Pancreas (tissue), 10 donors: ENCODE measurements at regions not wholly inside any gene's neighbourhood (a gene's known extent, or its start where the extent isn't known, plus 50 kb on each side); places are given as distances from the start of the nearest gene placed in this dataset.
"Not testable (repeated sequence)": the region's sequence is repeated elsewhere in the genome, so short reads cannot be mapped to it uniquely, and the experiment has no call there.

ENCODE experiments used
- ATAC-seq, 4 donors: fragments of 200-7000 bp; cut with Tn5 transposase; one replicate each; pipeline versions ENCODE4 v1.8.0 to v1.9.1; 2020; ENCODE audit warnings: mild to moderate bottlenecking in 4 of 4, moderate library complexity in 4 of 4
- DNase-seq, 6 donors: peaks; one replicate each; pipeline ENCODE4 v3.0.0-alpha.2; 2020
- FAIRE-seq: peaks from 2 replicates; lab custom pipeline; 2012; peaks lifted over from hg19 to GRCh38; lab: Jason Lieb, UNC
- H3K27ac ChIP-seq, 4 donors: fragments of 200-600 bp; sonication (generic); 1 replicate in 3 of 4; 2 replicates in 1 of 4; pipeline versions ENCODE4 v1.5.0 to v1.8.0; 2020
- H3K27me3 ChIP-seq, 4 donors: fragments of 200-600 bp; one replicate each; pipeline ENCODE4 v1.8.0; 2021
- H3K36me3 ChIP-seq, 3 donors: fragments of 200-600 bp; sonication (generic) in 1 of 3; one replicate each; pipeline versions ENCODE4 v1.5.0 to v1.8.0; 2020 to 2021
- H3K4me1 ChIP-seq, 3 donors: fragments of 200-600 bp; one replicate each; pipeline ENCODE4 v1.8.0; 2021
- H3K4me3 ChIP-seq, 4 donors: fragments of 200-600 bp; sonication (generic) in 2 of 4; one replicate each; pipeline versions ENCODE4 v1.5.0 to v1.8.0; 2020 to 2021
- H3K9me3 ChIP-seq, 4 donors: fragments of 200-600 bp; one replicate each; pipeline ENCODE4 v1.8.0; 2021
- CTCF ChIP-seq, 4 donors: fragments of 200-600 bp; sonication (generic) in 3 of 4; IDR thresholded peaks; one replicate each; pipeline versions ENCODE4 v1.5.0 to v1.8.0; 2021; ENCODE audit warnings: antibody characterized with exemption in 4 of 4
- WGBS, 2 donors: extraction: QIAGEN DNeasy Blood & Tissue Kit; methylation state at CpG; one replicate each; pipeline ENCODE4 v1.1.7; 2013; 5-methylcytosine and 5-hydroxymethylcytosine counted together
- intact Hi-C, 3 donors: fragments of 100-400 bp; cut with DNase I; formaldehyde crosslinking; loops; one replicate each; pipeline versions ENCODE4 v1.11.1 to v1.14.2; 2022
- donor health status: healthy with polysubstance abuse.
- donor health status: DM: no; HTN: no; CAD: no; lungs with moderate emphysema.
- donor health status: DM: no; HTN: no; CAD: no.
- donor health status: control.
- donor health status: control.
- donor health status: Bipolar disorder and iron deficiency.
- donor health status: DM: yes; HTN: yes; CAD: no.
- donor health status: DM: no; HTN: no; CAD: no.
- donor health status: DM: no; HTN: no; CAD: no.
- donor health status: DM: yes; HTN: yes; CAD: no.

GRCh38 chr11:71723991-71724390 lies 109.0 kb upstream of the DEFB108B start:
- H3K9me3 ChIP-seq, H3K4me3 ChIP-seq, H3K27ac ChIP-seq, H3K36me3 ChIP-seq, FAIRE-seq, H3K4me1 ChIP-seq, DNase-seq, H3K27me3 ChIP-seq, intact Hi-C loops, ATAC-seq: not testable (repeated sequence)
- 42 to 57% methylated on average over 5 of the region's 5 CpGs for WGBS, 2 donors

GRCh38 chr11:71730748-71731147 lies 102.3 kb upstream of the DEFB108B start:
- H3K9me3 ChIP-seq, H3K36me3 ChIP-seq, H3K4me3 ChIP-seq, H3K4me1 ChIP-seq, ATAC-seq, H3K27ac ChIP-seq, intact Hi-C loops, FAIRE-seq, H3K27me3 ChIP-seq, DNase-seq: not testable (repeated sequence)
- 80 to 93% methylated on average over 7 to 8 of the region's 8 CpGs for WGBS, 2 donors

GRCh38 chr11:71734368-71734767 lies 98.6 kb upstream of the DEFB108B start:
- H3K4me3 ChIP-seq, H3K4me1 ChIP-seq, FAIRE-seq, intact Hi-C loops, H3K27ac ChIP-seq, H3K36me3 ChIP-seq, ATAC-seq, H3K27me3 ChIP-seq, H3K9me3 ChIP-seq, DNase-seq: not testable (repeated sequence)
- 0 to 10% methylated on average over 1 to 2 of the region's 3 CpGs for WGBS, 2 donors

GRCh38 chr11:71738317-71738716 lies 94.7 kb upstream of the DEFB108B start:
- FAIRE-seq, H3K36me3 ChIP-seq, H3K27me3 ChIP-seq, H3K9me3 ChIP-seq, DNase-seq, H3K4me1 ChIP-seq, H3K27ac ChIP-seq, ATAC-seq, intact Hi-C loops, H3K4me3 ChIP-seq: not testable (repeated sequence)
- 73 to 82% methylated on average over 4 of the region's 4 CpGs for WGBS, 2 donors

GRCh38 chr11:71743385-71743784 lies 89.6 kb upstream of the DEFB108B start:
- H3K27me3 ChIP-seq, DNase-seq, ATAC-seq, H3K36me3 ChIP-seq, H3K27ac ChIP-seq, H3K4me3 ChIP-seq, FAIRE-seq, H3K4me1 ChIP-seq, H3K9me3 ChIP-seq, intact Hi-C loops: not testable (repeated sequence)
- WGBS, 2 donors, result 70 to 72% methylated on average over 11 of the region's 11 CpGs

- WGBS, 2 donors, result 18 to 21% methylated on average over 11 of the region's 11 CpGs
- intact Hi-C loops, ATAC-seq, H3K4me1 ChIP-seq, H3K36me3 ChIP-seq, H3K9me3 ChIP-seq, H3K27me3 ChIP-seq, FAIRE-seq: not testable (repeated sequence)
- DNase-seq, result peak; percentile 41 to 78 (median 66)
- Histone ChIP-seq H3K27ac (peak overlapping the region; percentile 87 to 95 (median 90)), H3K4me3 (peak overlapping the region in 3 of 4 donors; percentile 20 to 44 (median 40))
Measured at GRCh38 chr11:71745656-71746055, 87.3 kb upstream of the DEFB108B start.

- H3K27me3 ChIP-seq, H3K9me3 ChIP-seq, H3K36me3 ChIP-seq, ATAC-seq, intact Hi-C loops, H3K4me1 ChIP-seq, FAIRE-seq, DNase-seq: not testable (repeated sequence)
- Histone ChIP-seq H3K27ac (peak overlapping the region; percentile 87 to 95 (median 90)), H3K4me3 (peak overlapping the region in 3 of 4 donors; percentile 20 to 44 (median 40))
- peak in 1 of 4 donors; percentile 23 for TF ChIP-seq CTCF (IDR thresholded peaks at IDR 0.05)
- WGBS, 2 donors, result 14 to 21% methylated on average over 3 of the region's 5 CpGs
Measured at GRCh38 chr11:71746263-71746662, 86.7 kb upstream of the DEFB108B start.

- FAIRE-seq, H3K36me3 ChIP-seq, H3K9me3 ChIP-seq, intact Hi-C loops, ATAC-seq, H3K27me3 ChIP-seq, H3K4me1 ChIP-seq, H3K27ac ChIP-seq: not testable (repeated sequence)
- peak overlapping the region in 1 of 4 donors; percentile 3 for H3K4me3 ChIP-seq
- peak in 1 of 6 donors; percentile 59 for DNase-seq
- 24 to 35% methylated on average over 14 of the region's 14 CpGs for WGBS, 2 donors
Measured at GRCh38 chr11:71748965-71749620, 83.9 kb upstream of the DEFB108B start.

GRCh38 chr11:71750908-71751307 lies 82.1 kb upstream of the DEFB108B start:
- H3K4me1 ChIP-seq, H3K9me3 ChIP-seq, DNase-seq, FAIRE-seq, ATAC-seq, H3K4me3 ChIP-seq, H3K36me3 ChIP-seq, H3K27ac ChIP-seq, H3K27me3 ChIP-seq, intact Hi-C loops: not testable (repeated sequence)
- 55 to 58% methylated on average over 11 of the region's 11 CpGs for WGBS, 2 donors

GRCh38 chr11:71764695-71765491 lies 68.1 kb upstream of the DEFB108B start:
- H3K9me3 ChIP-seq, DNase-seq, H3K4me3 ChIP-seq, H3K27ac ChIP-seq, intact Hi-C loops, FAIRE-seq, H3K4me1 ChIP-seq, H3K36me3 ChIP-seq, ATAC-seq, H3K27me3 ChIP-seq: not testable (repeated sequence)
- WGBS, 2 donors, result 35 to 52% methylated on average over 20 of the region's 20 CpGs

GRCh38 chr11:71767016-71767415 lies 66.0 kb upstream of the DEFB108B start:
- H3K36me3 ChIP-seq, ATAC-seq, FAIRE-seq, DNase-seq, H3K27ac ChIP-seq, intact Hi-C loops, H3K4me3 ChIP-seq, H3K9me3 ChIP-seq, H3K4me1 ChIP-seq, H3K27me3 ChIP-seq: not testable (repeated sequence)
- WGBS, 2 donors, result 55 to 62% methylated on average over 2 of the region's 5 CpGs
